Epithelial cell of prostate (primary cell): ENCODE measurements at regions not wholly inside any gene's neighbourhood (a gene's known extent, or its start where the extent isn't known, plus 50 kb on each side); places are given as distances from the start of the nearest gene placed in this dataset.
"Not testable (repeated sequence)": the region's sequence is repeated elsewhere in the genome, so short reads cannot be mapped to it uniquely, and the experiment has no call there.

Experiments
- DNase-seq: peaks from one replicate; pipeline ENCODE4 v3.0.0-alpha.2; 2011; ENCODE audit warnings: low read depth, low spot score
- H3K27ac ChIP-seq: fragments of 450-650 bp; 2 replicates; pipeline ENCODE4 v1.5.1; 2017; ENCODE audit warnings: mild to moderate bottlenecking

DNA sequence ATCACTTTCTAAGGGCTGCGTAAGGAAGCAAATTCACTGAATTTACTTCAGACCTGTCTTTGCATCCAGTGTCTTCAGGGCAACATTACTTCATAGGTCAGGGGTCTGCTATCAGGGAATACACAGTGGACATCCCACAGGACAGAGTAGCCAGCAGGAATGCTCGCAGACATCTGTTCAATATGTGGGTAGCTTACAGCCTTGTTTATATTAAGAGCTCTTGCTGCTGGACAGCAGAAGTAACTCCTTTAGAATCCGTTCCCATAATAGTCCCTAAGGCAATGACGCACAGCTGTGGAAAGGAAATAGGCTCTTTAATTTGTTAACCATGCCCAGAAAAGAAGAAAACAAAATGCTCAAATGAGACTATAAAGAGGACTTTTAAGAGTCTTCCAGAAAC, 198.7 kb downstream of the MOXD1 start:
- no peak overlapping the region for H3K27ac ChIP-seq
- DNase-seq, result no peak

DNA sequence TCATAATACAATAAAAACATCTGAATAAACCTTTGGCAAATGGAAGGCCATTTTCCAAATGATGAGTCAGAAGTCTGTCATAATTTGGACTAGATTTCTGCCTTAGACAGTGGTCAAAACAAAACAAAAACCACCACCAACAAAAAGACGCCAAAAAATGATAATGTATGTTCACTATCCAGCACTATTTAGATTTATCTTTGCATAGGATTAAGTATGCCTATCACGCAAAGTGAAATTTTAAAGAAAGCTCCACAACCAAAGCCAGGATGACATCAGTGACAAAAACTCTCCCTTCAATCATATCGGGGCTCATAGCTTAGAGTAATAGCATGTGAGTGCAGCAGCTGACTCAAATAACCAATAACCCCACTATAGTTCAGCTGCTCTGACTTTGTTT, 201.9 kb downstream of the MOXD1 start:
- DNase-seq, result no peak
- no peak overlapping the region for H3K27ac ChIP-seq

DNA sequence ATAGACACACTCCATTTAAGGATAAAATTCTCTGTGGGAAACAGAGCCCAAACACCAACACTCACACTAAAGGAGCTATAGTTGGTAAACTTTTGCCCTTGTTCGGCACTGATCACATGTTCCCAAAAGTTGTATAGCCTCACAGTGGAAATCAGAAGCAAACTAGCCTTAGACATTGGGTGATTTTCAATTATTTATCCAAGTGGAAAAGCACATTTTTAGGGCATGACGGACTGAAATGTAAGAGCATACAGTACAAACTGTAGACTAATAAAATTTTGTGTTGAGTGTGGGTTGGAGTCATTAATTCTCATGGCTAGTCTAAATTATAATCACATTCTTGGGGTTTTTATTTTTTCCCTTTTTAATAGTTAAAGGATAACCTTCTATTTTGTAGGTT, 202.4 kb downstream of the MOXD1 start:
- DNase-seq, result no peak
- no peak overlapping the region for H3K27ac ChIP-seq

DNA sequence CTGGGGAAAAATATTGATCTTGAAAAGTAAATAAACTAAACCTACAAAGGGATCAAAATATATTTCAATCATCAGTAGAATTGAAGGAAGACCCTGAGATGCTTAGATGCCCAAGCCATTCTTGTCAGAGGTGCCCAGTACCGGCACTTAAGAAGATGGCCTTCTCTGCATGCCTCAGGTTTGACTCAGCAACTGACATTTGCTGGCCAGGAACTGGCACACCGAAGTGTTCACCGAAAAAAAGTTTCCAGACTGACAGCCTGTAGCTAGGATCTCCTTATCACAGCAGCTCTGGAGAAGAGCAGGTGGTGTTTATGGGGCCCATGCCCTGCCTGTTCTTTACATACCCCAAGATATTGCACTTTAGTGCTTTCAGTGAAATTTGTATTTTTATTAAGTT, 203.2 kb downstream of the MOXD1 start:
- H3K27ac ChIP-seq, result no peak overlapping the region
- no peak for DNase-seq

DNA sequence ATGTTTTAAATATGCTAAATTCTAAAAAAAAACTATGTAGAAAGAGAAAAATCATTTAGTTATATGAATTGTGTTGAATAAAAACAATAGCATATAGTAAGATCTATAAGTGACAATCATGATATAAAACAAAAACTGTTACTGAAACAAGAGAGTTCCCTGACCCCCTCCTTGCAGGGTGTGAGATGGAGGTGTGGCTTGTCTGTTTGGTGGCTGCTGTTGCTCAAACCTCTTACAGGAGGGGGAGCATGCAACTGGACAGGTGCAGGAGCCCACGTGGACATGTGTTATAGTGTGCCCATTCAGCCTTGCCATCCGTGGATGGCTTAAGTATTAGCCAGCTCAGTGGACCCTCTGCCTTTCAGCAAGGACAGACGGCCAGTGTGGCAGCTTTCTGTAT, 206.7 kb downstream of the MOXD1 start:
- no peak overlapping the region for H3K27ac ChIP-seq
- DNase-seq, result no peak

DNA sequence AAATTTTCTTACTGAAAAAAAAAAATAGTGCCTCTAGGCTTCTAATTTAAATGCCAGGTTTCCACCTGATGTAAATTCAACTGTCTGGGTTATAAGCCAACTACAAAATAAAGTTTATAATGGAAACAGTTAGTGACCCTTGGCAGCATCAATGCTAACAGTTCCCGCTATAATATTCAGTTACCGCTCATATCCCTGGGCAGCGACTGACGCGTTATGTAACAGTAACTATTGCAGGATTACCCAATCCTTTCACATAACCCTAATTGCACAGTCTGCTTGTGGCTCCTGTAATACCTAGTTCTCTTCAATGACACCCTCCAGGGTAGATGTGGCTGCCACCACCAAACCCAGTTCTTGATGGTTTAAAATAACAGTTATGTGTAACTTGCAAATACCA, 208.6 kb downstream of the MOXD1 start:
- H3K27ac ChIP-seq, result no peak overlapping the region
- no peak for DNase-seq

DNA sequence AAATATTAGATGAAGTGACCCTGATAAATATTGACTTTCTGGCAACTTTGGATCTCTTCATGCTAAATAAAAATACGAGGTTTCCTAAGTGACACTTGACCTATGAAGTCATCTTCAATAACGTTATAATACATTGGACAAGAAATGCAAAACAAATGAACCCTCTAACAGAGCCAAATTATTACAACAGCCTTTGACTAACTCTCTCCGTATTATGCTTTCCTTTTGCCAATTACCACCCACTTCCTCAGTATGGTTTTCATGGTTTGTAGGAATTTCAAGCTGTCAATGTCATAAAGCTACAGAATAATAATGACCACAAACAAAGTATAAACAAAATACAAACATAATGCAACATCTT, 210.5 kb downstream of the MOXD1 start:
- H3K27ac ChIP-seq, result no peak overlapping the region
- no peak for DNase-seq

DNA sequence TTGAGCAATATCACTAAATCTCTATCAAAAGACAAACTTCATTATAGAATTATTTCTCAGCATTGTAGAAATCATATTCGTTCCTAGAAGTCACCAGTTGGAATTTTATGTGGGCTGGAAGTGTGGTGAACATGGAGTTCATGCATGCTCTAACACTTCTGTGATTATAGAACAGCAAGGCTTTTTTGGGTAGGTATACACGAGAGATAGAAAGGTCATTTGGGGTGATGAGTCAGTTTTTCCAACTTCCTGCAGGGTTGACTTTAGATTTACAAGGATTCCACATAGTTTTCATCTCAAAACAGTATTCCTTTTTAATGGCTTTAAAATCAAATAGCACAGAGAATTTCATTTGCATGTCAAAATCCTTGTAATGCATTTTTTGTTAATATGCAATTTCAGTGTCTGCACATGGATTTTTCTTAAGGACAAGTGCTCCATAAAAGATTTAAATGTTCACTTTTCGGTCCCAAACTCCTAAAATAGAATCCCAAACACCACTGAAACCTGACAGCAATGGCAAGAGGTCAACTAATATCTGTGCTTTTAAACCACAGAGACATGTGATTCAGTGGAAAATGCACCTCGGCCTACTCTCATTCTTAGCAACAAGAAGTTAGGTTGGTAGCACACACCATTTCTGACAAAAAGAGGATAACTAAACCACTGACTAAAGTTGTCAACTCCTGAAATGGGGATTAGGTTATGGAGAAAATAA, 211.0 kb downstream of the MOXD1 start:
- H3K27ac ChIP-seq, result no peak overlapping the region
- DNase-seq, result no peak

DNA sequence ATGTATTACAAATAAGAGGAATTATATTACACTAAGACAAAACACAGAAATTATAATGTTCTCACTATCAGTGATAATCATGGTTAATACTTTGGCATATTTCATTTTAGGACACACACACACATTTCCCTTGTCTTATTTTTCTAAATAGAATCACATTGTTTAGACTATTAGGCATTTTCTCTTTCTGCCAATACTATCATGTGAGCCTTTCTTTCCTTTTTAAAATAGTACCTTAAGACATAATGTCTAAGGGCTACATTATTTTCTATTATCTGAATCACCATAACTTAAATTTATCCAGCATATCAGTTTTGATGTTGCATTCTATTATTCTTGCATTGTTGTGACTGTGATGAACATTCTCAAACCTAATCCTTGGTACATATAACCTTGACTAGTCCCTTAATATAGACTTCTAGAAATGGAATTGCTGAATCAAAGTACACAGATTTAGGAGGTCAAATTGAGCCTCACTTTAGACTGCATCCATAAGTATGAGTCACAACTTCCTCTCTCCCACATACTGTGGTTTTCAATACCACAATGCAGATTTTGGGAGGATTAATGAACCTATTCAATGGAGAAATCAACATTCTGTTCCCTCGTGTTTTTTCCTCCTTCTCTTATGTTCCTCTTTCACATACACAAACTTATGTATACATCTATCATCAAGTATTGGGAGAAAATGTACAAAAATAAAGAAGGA, 212.6 kb downstream of the MOXD1 start:
- no peak overlapping the region for H3K27ac ChIP-seq
- no peak for DNase-seq

DNA sequence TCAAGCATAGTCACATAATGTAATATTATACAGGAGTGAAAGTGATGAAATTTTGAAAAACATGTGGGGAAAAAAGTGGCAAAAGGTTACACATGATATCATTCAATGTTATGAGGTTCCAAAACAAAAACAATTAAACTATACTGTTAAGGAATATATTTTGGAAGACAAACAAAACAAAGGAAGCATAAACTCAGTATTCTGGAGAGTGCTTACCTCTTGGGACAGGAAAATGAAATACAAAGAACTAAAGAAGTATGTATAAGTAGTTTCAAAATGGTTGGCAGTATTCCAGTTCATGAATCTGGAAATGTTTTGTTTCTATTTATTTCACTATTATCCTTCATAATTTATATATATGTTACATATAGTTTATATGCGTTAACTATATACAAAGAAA, 213.5 kb downstream of the MOXD1 start:
- H3K27ac ChIP-seq, result no peak overlapping the region
- DNase-seq, result no peak

DNA sequence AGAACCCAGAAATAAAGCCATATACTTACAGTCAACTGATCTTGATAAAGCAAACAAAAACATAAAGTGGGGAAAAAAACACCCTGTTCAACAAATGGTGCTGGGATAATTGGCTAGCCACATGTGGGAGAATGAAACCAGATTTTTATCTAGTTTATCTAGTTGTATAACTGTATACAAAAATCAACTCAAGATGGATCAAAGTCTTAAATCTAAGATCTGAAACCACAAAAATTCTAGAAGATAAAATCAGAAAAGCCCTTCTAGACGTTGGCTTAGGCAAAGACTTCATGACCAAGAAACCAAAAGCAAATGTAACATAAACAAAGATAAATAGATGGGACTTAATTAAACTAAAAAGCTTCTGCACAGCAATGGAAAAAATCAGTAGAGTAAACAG, 216.3 kb downstream of the MOXD1 start:
- not testable (repeated sequence) for H3K27ac ChIP-seq, DNase-seq

DNA sequence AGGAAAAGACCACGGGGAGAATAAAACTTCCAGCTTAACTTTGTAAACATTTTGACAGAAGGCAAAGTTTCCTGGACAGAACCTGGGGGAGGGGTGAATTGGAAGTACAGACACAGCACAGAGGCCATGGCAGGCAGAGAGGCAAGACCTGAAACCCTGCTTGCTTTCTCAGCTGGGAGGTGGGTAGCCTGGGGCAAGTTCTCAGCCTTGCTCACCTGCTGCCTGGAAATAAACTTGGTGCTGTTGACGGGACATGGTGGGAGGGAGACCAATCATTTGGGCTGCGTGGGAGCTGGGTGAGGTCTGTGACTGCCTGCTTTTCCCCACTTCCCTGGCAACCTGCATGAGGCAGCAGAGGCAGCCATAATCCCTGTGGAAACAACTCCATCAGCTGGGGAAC, 221.3 kb downstream of the MOXD1 start:
- H3K27ac ChIP-seq, result no peak overlapping the region
- DNase-seq, result no peak

DNA sequence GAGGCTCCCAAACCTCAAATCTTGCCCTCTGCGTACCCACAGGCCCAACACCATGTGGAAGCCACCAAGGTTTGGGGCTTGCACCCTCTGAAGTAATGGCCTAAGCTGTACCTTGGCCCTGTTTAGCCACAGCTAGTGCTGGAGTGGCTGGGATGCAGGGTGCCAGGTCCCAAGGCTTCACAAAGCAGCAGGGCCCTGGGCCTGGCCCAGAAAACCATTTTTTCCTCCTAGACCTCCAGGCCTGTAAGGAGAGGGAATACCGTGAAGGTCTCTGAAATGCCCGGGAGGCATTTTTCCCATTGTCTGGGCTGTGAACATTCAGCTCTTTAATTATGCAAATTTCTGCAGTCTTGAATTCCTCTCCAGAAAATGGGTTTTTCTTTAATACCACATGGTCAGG, 223.7 kb upstream of the CCN2 start:
- H3K27ac ChIP-seq, result no peak overlapping the region
- no peak for DNase-seq

DNA sequence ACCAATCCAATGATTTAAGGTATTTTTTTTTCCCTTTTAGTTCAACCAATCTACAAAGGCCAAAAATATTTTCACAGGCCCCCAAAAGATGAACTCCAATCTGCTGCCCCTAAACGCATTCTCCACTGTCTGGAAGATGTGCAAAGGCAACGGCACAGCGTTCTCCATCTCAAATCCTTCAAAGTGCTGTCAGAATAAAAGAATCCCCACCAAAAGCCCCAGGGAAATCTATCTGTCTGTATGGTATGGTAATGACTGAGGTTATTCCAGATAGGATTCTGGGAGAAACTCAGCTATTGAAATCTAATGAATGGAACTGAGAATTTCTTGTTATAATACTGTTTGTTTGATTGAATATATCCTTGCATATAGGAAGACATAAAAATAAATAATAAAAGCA, 217.8 kb upstream of the CCN2 start:
- no peak overlapping the region for H3K27ac ChIP-seq
- no peak for DNase-seq

DNA sequence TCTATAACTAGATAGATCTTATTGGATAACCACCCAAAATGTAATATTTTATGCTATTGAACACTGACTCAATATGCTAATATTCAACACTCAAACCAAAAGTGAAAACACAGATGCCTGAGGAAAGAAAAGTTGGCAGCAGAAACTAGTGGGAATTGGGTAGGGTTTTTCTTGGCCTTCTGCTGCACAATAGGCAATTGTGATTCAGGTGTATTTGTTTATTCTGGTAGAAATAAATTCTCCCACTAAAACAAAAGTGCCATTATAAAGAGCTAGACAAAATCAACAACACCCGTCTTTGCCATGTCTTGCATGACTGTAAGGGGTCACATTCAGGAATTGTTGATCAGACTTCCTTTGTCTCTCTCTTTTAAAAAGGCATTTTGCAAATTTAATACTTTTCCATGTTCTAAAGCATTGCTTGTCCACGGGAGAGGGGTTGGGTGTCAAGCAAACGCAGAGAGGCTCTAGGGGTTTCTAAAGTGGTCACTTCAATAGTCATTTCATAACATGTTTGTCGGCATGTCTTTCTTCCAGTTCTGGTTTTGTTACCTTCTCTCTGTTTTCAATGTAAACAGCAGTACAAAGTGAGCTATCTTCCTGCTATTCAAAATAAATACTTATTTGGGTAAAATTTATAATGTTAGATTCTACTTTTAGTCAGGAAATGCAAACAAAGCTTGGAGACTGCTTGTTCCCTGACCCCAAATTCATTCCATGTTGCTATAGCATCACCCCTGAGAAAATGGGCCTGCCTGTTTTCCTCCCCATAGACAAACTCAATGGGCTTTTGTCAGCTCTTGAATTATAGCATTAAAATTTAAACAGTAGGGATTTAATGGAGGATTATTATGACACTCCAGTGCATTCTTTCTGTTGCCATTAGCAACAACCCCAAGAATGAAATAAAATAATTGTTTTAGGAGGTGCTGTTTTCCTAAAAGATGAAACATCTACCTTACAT, 217.0 kb upstream of the CCN2 start:
- H3K27ac ChIP-seq, result no peak overlapping the region
- no peak for DNase-seq

DNA sequence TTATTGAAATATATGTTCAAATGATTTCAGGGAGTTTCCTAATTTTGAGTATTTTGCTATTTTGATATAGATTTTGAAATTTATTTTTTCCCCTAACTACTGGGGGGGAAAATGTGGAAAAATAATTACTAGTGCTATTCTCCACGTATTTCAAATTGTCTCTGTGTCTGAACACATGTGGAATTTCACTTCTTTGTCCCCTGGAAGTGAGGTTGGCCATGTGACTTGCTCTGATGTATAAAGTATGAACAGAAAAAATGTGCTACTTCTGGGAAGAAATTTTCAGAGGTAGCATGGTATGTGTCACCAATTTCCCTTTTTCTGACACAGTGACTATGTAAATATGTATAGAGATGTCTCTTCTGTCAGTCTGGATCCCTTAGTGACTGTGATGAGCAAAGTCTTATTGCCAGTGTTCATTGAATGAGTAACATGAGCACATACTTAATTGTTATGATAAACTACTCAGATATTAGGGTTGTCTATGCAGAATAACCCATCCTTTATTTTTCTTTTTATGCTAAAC, 215.4 kb upstream of the CCN2 start:
- no peak overlapping the region for H3K27ac ChIP-seq
- no peak for DNase-seq

DNA sequence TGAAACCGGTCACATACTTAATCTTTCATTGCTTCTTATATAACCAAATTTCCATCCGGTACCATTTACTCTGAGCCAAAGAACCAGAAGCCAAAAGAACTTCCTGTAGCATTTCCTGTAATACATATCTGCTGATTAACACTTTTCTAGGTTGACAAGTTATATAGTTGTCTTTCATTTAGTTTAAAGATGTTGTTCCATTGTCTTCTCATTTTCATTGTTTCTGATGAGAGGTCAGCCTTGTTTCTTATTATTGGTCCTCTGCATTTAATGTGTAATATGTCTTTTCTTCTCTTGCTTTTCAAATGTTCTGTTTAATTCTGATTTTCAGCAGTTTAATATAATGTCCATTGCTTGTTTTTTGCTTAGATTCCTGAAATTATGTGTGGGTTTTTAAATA, 214.5 kb upstream of the CCN2 start:
- H3K27ac ChIP-seq, result no peak overlapping the region
- DNase-seq, result no peak

DNA sequence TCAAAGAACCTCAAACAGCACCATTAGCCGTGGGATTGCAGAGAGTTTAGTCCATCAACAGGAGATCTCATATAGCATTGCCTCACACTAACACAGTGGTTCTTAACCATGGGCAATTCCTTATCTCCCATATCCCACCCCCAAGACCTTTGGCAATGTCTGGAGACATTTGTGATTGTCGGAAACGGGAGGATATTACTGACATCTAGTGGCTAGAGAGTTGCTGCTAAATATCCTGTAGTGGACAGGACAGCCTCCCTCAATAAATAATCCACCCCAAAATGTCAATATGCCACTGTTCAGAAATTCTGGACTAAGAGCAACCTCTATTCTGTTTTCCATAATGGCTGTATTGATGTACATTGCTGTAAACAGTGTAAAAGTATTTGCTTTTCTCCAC, 210.1 kb upstream of the CCN2 start:
- DNase-seq, result no peak
- no peak overlapping the region for H3K27ac ChIP-seq

DNA sequence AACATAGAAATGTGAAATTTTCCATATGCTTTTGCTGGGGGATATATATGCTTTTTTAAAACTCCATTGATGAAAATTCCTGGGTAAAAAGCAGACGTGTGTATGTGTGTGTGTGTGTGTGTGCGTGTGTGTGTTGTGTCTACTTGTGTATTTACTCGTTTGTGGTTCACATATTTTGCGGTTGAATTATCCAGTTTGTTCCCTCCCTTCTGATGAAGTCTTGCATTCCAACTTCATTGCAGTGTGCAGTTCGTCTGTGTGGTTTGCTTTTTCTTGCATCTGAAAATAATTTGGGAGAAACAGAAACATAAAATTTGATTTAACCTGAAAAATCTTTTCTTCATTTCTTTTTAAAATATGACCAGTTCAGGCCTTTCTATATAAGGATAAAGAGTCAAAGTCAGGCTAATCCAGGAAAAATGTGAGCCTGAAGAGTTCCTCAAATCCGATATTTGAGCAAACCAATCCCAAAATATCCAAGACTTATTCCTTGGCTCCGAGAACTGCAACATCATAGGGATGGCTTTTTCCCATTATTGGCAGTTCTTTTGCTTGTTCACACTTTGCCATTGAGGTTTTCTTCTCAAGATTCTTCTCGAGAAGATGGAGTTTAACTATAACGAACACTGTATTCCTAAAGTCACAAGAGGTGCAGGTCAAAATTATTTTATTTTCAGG, 202.2 kb upstream of the CCN2 start:
- no peak for DNase-seq
- no peak overlapping the region for H3K27ac ChIP-seq

DNA sequence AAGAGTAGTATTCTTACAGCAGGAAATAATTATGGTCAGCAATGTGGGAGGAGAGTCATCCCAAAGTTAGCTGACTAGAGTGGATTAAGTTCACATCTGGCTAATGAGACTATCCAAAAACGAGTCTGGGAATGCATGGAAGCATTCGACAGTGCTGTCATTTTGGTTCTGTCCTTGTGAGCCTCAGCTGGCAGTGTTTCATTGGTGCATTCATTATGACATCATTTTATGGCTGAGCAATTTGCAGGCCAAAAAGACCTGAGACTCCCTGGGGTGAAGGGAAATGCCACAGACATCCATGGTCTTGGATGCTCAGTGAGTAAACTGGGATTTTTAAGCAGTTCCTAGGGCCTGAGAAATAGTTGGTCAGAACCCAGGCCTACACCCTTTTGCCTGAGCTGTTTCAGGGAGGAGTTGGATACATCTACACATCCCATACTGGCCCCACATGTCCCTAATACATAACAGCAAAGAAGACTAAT, 196.4 kb upstream of the CCN2 start:
- no peak for DNase-seq
- no peak overlapping the region for H3K27ac ChIP-seq
